T-cell (primary cell): ENCODE measurements at regions not wholly inside any gene's neighbourhood (a gene's known extent, or its start where the extent isn't known, plus 50 kb on each side); places are given as distances from the start of the nearest gene placed in this dataset.
"Not testable (repeated sequence)": the region's sequence is repeated elsewhere in the genome, so short reads cannot be mapped to it uniquely, and the experiment has no call there.

ENCODE experiments used
- ATAC-seq, 4 experiments: fragments of 200-7000 bp in 3 of 4; fragments of 150-1000 bp in 1 of 4; cut with Tn5 transposase; replicated peaks in 1 of 4; 1 replicate in 3 of 4; 2 replicates in 1 of 4; pipeline ENCODE4 v1.10.0; 2021; ENCODE audit warnings: moderate library complexity in 3 of 4, mild to moderate bottlenecking in 2 of 4, moderate number of reproducible peaks in 1 of 4
- CTCF ChIA-PET, 2 donors: fragments of 300-600 bp; sonication (Branson Sonifier 250); formaldehyde crosslinking; loops; one replicate each; lab custom pipeline; 2022; ENCODE audit warnings: antibody characterized with exemption in 2 of 2; lab: Charles Lee
- POLR2A ChIA-PET, 2 donors: fragments of 300-600 bp; sonication (Branson Sonifier 250); formaldehyde crosslinking; loops; one replicate each; lab custom pipeline; 2022; ENCODE audit warnings: antibody characterized with exemption in 2 of 2; lab: Charles Lee
- DNase-seq, 35 experiments: peaks; one replicate each; pipeline versions ENCODE4 v3.0.0 to v3.0.0-alpha.2; 2013 to 2023
- H3K27ac ChIP-seq: one replicate; pipeline ENCODE4 v1.5.1; 2013; ENCODE audit warnings: low read length
- H3K27me3 ChIP-seq, 2 experiments: replicated peaks in 1 of 2; 1 replicate in 1 of 2; 2 replicates in 1 of 2; pipeline versions ENCODE4 v1.6.1 to v1.7.0; 2013; ENCODE audit warnings: low read length in 1 of 2, mixed read lengths in 1 of 2; ENCODE audit not compliant: control insufficient read depth in 2 of 2, insufficient read depth in 2 of 2; ENCODE audit errors: extremely low read depth in 1 of 2
- H3K36me3 ChIP-seq, 2 donors: 1 replicate in 1 of 2; 2 replicates in 1 of 2; pipeline versions ENCODE4 v1.6.1 to v1.7.0; 2013; ENCODE audit warnings: low read length in 1 of 2; ENCODE audit not compliant: control insufficient read depth in 2 of 2, insufficient read depth in 1 of 2; ENCODE audit errors: extremely low read depth in 1 of 2
- H3K4me1 ChIP-seq, 2 experiments: 1 replicate in 1 of 2; 2 replicates in 1 of 2; pipeline versions ENCODE4 v1.6.1 to v1.7.0; 2013; ENCODE audit warnings: low read length in 2 of 2, mixed read lengths in 1 of 2; ENCODE audit not compliant: insufficient read depth in 2 of 2, control insufficient read depth in 1 of 2; ENCODE audit errors: extremely low read depth in 1 of 2
- H3K4me3 ChIP-seq, 2 donors: 1 replicate in 1 of 2; 2 replicates in 1 of 2; pipeline versions ENCODE4 v1.5.1 to v1.7.0; 2013; ENCODE audit warnings: mild to moderate bottlenecking in 2 of 2, low read length in 1 of 2, moderate library complexity in 1 of 2; ENCODE audit not compliant: control insufficient read depth in 1 of 2; ENCODE audit errors: extremely low read depth in 1 of 2
- H3K9me3 ChIP-seq: 2 replicates; pipeline ENCODE4 v1.7.0; 2013
- H3K27ac Mint-ChIP-seq, 2 donors: one replicate each; pipeline ENCODE4 v1.8.0; 2020 to 2021; ENCODE audit warnings: mild to moderate bottlenecking in 2 of 2, mixed read lengths in 2 of 2
- H3K27me3 Mint-ChIP-seq, 2 donors: one replicate each; pipeline ENCODE4 v1.8.0; 2021 to 2022; ENCODE audit warnings: mixed read lengths in 2 of 2
- H3K36me3 Mint-ChIP-seq: one replicate; pipeline ENCODE4 v1.8.0; 2021; ENCODE audit warnings: mixed read lengths
- H3K4me1 Mint-ChIP-seq, 3 donors: one replicate each; pipeline ENCODE4 v1.8.0; 2020 to 2022; ENCODE audit warnings: mixed read lengths in 3 of 3, mild to moderate bottlenecking in 1 of 3
- H3K4me3 Mint-ChIP-seq, 3 donors: one replicate each; pipeline ENCODE4 v1.8.0; 2020 to 2022; ENCODE audit warnings: mild to moderate bottlenecking in 3 of 3, mixed read lengths in 3 of 3, moderate library complexity in 3 of 3
- H3K9me3 Mint-ChIP-seq, 3 donors: one replicate each; pipeline ENCODE4 v1.8.0; 2020 to 2022; ENCODE audit warnings: mixed read lengths in 3 of 3
- WGBS: methylation state at CpG from one replicate; pipeline ENCODE4 v1.1.5; 2013; ENCODE audit warnings: missing lambda C conversion rate; ENCODE audit not compliant: insufficient coverage; 5-methylcytosine and 5-hydroxymethylcytosine counted together

DNA sequence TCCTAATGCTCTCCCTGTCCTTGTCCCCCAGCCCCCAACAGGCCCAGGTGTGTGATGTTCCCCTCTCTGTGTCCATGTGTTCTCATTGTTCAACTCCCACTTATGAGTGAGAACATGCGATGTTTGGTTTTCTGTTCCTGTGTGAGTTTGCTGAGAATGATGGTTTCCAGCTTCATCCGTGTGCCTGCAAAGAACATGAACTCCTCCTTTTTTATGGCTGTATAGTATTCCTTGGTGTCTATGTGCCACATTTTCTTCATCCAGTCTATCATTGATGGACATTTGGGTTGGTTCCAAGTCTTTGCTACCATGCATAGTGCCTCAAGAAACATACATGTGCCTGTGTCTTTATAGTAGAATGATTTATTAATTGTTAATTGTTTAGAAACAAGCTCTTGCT, 249.1 kb downstream of the ASMT start:
- ATAC-seq, H3K36me3 ChIP-seq, H3K4me1 ChIP-seq, DNase-seq, H3K4me1 Mint-ChIP-seq, H3K9me3 ChIP-seq, POLR2A ChIA-PET, H3K9me3 Mint-ChIP-seq, CTCF ChIA-PET, H3K4me3 ChIP-seq, H3K4me3 Mint-ChIP-seq, H3K27ac ChIP-seq, H3K27ac Mint-ChIP-seq, H3K36me3 Mint-ChIP-seq: not testable (repeated sequence)
- no CpG with 5 or more reads among the region's 2 CpGs for WGBS
- peaks cover 16 to 24% of the 10 kb centered on the region in 2 donors for H3K27me3 Mint-ChIP-seq
- peaks cover 0 to 12% of the 10 kb centered on the region in 2 experiments for H3K27me3 ChIP-seq

DNA sequence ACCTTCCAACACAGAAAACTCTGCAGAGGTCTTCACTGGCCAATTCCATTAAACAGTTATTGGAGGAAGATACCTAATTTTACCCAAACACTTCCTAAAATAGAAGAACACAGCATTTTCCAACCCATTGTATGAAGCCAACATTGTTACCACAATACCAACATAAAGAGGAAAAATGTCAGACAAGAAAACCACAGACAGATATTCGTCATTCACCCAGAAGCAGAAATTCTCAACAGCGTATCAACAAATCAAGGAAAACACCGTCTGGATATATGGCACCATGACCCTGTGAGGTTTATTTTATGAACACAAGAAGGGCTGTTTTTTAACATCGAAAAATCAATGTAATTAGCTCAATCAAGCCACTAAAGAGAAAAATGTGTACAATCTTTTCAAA, 255.6 kb downstream of the ASMT start:
- no peaks in the 10 kb centered on the region for H3K36me3 Mint-ChIP-seq
- no peaks in the 10 kb centered on the region for H3K4me1 Mint-ChIP-seq
- WGBS: 40% methylated on average over 2 of the region's 4 CpGs
- ATAC-seq: no peak
- no peaks in the 10 kb centered on the region for H3K36me3 ChIP-seq
- H3K4me3 ChIP-seq: no peak overlapping the region
- H3K9me3 Mint-ChIP-seq: no peaks in the 10 kb centered on the region
- H3K27me3 Mint-ChIP-seq: peaks cover 0 to 3% of the 10 kb centered on the region in 2 donors
- no peak for DNase-seq
- ChIA-PET CTCF (no interaction called here), POLR2A (no interaction called here)
- H3K9me3 ChIP-seq: no peaks in the 10 kb centered on the region
- no peaks in the 10 kb centered on the region for H3K27me3 ChIP-seq
- no peaks in the 10 kb centered on the region for H3K4me1 ChIP-seq
- no peak overlapping the region for H3K27ac ChIP-seq
- H3K4me3 Mint-ChIP-seq: no peak overlapping the region
- no peak overlapping the region for H3K27ac Mint-ChIP-seq

DNA sequence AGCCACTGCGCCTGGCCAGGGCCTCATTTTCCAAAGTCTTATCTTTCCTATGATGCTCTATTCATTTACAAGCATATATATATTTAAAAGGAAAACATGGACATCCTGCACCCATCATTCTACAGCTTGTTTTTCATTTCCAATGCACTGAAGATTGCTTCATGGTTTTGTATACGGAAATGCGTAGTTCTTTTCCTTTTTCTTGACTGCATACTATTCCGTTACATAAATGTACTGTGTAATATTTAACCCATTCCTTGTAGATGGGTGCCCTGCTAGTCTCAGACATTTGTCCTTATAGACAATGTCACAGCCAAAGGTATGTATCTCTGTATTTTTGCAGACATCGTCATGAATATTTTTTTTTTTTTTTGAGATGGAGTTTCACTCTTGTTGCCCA, 257.0 kb downstream of the ASMT start:
- H3K9me3 ChIP-seq: no peaks in the 10 kb centered on the region
- H3K27ac ChIP-seq: no peak overlapping the region
- no peaks in the 10 kb centered on the region for H3K36me3 ChIP-seq
- Mint-ChIP-seq H3K27me3 (peaks cover 0 to 1% of the 10 kb centered on the region in 2 donors), H3K27ac (no peak overlapping the region), H3K4me1 (no peaks in the 10 kb centered on the region), H3K9me3 (peaks cover 0 to 4% (median 3%) of the 10 kb centered on the region in 3 donors), H3K4me3 (no peak overlapping the region), H3K36me3 (no peaks in the 10 kb centered on the region)
- DNase-seq: no peak
- CTCF ChIA-PET: no interaction called here
- no peak for ATAC-seq
- H3K4me3 ChIP-seq: no peak overlapping the region
- POLR2A ChIA-PET: no interaction called here
- H3K4me1 ChIP-seq: no peaks in the 10 kb centered on the region
- WGBS: 100% methylated on average over 1 of the region's 5 CpGs
- H3K27me3 ChIP-seq: peaks cover 0 to 6% of the 10 kb centered on the region in 2 experiments

DNA sequence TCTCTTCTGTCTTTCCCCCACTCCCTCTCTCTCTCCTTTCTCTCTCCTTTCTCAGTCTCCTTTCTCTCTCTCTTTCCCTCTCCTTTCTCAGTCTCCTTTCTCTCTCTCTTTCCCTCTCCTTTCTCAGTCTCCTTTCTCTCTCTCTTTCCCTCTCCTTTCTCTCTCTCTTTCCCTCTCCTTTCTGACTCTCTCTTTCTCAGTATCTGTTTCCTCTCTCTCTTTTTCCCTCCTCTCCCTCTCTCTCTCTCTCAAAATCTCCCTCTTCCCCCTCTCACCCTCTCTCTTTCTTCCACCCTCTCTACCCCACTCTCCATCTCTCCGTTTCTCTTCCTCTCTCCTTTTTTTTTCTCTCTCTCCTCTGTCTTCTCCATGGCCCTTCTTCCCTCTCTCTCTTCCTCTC, 258.8 kb downstream of the ASMT start:
- H3K27ac Mint-ChIP-seq: no peak overlapping the region

DNA sequence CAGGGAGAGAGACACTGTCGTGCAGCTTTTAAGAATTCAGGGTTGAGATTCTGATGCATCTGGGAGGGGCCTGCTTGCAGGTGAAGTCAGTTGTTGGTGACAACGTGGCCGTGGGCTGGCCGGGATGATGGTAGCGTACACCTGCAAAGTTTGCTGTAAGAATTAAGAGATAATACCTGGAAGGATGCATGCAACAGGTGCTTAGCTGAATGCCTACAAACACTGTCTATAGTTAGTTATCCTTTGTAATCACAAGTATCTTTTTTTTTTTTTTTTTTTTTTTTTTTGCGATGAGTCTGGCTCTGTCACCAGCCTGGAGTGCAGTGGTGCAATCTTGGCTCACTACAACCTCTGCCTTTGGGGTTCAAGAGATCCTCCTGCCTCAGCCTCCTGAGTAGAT, 259.6 kb downstream of the ASMT start:
- Mint-ChIP-seq H3K36me3 (no peaks in the 10 kb centered on the region), H3K9me3 (peaks cover 0 to 8% (median 6%) of the 10 kb centered on the region in 3 donors), H3K4me3 (no peak overlapping the region), H3K27me3 (peaks cover 0 to 5% of the 10 kb centered on the region in 2 donors), H3K4me1 (no peaks in the 10 kb centered on the region), H3K27ac (no peak overlapping the region)
- H3K27me3 ChIP-seq: peaks cover 0 to 6% of the 10 kb centered on the region in 2 experiments
- CTCF ChIA-PET: no interaction called here
- no peak overlapping the region for H3K4me3 ChIP-seq
- no peaks in the 10 kb centered on the region for H3K9me3 ChIP-seq
- H3K4me1 ChIP-seq: no peaks in the 10 kb centered on the region
- 64% methylated on average over 5 of the region's 6 CpGs for WGBS
- DNase-seq (no peak), ATAC-seq (no peak)
- H3K36me3 ChIP-seq: no peaks in the 10 kb centered on the region
- no peak overlapping the region for H3K27ac ChIP-seq
- POLR2A ChIA-PET: no interaction called here

More for the DNA sequence above, 258.8 kb downstream of the ASMT start:
- 100% methylated on average over 1 of the region's 1 CpG for WGBS
- no peaks in the 10 kb centered on the region for H3K36me3 ChIP-seq
- no peaks in the 10 kb centered on the region for H3K9me3 ChIP-seq
- H3K9me3 Mint-ChIP-seq: peaks cover 0 to 8% (median 3%) of the 10 kb centered on the region in 3 donors
- CTCF ChIA-PET: no interaction called here
- H3K4me3 Mint-ChIP-seq: no peak overlapping the region
- POLR2A ChIA-PET: no interaction called here
- no peak for DNase-seq
- H3K27me3 Mint-ChIP-seq: peaks cover 0 to 5% of the 10 kb centered on the region in 2 donors
- no peak overlapping the region for H3K4me3 ChIP-seq
- no peak for ATAC-seq
- no peaks in the 10 kb centered on the region for H3K4me1 Mint-ChIP-seq
- H3K27ac ChIP-seq: no peak overlapping the region
- peaks cover 0 to 6% of the 10 kb centered on the region in 2 experiments for H3K27me3 ChIP-seq
- no peaks in the 10 kb centered on the region for H3K4me1 ChIP-seq
- H3K36me3 Mint-ChIP-seq: no peaks in the 10 kb centered on the region

DNA sequence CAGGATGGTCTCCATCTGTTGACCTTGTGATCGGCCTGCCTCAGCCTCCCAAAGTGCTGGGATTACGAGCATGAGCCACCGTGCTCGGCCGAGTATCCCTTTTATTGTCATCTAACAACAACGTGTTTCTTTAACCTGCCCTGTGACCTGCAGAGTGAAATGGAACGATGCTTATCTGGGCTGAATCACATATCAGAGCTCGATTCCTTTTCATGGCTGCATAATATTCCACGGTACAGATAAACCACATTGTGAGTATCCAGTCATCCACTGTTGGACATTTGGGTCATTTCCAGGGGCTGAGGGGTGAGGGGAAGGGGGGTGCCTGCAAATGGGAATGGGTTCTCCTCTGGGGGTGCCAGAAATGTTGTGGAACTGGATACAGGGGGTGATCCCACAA, 260.0 kb downstream of the ASMT start:
- Histone ChIP-seq H3K9me3 (no peaks in the 10 kb centered on the region), H3K27ac (no peak overlapping the region), H3K36me3 (no peaks in the 10 kb centered on the region), H3K27me3 (peaks cover 0 to 6% of the 10 kb centered on the region in 2 experiments), H3K4me1 (no peaks in the 10 kb centered on the region), H3K4me3 (no peak overlapping the region)
- ChIA-PET POLR2A (no interaction called here), CTCF (no interaction called here)
- Mint-ChIP-seq H3K4me3 (no peak overlapping the region), H3K27me3 (peaks cover 0 to 5% of the 10 kb centered on the region in 2 donors), H3K9me3 (peaks cover 0 to 9% (median 8%) of the 10 kb centered on the region in 3 donors), H3K4me1 (no peaks in the 10 kb centered on the region), H3K27ac (no peak overlapping the region), H3K36me3 (no peaks in the 10 kb centered on the region)
- no peak for ATAC-seq
- 89% methylated on average over 8 of the region's 9 CpGs for WGBS
- no peak for DNase-seq

DNA sequence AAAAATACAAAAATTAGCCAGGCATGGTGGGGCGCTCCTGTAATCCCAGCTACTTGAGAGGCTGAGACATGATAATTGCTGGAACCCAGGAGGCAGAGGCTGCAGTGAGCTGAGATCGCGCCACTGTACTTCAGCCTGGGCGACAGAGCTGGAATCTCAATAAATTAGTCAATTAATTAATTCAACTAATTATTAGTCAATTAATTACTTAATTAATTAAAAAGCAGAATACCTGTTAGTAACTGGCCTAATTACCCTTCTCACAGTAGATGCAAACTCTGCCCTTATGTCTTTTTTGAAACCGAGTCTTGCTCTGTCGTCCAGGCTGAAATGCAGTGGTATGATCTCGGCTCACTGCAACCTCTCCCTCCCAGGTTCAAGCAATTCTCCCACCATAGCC, 261.2 kb downstream of the ASMT start:
- peaks cover 0 to 12% (median 8%) of the 10 kb centered on the region in 3 donors for H3K9me3 Mint-ChIP-seq
- no peaks in the 10 kb centered on the region for H3K4me1 ChIP-seq
- H3K36me3 Mint-ChIP-seq: no peaks in the 10 kb centered on the region
- DNase-seq: no peak
- no peak overlapping the region for H3K4me3 ChIP-seq
- H3K4me1 Mint-ChIP-seq: no peaks in the 10 kb centered on the region
- peaks cover 5 to 8% of the 10 kb centered on the region in 2 donors for H3K27me3 Mint-ChIP-seq
- ChIA-PET CTCF (no interaction called here), POLR2A (no interaction called here)
- H3K36me3 ChIP-seq: no peaks in the 10 kb centered on the region
- no peak overlapping the region for H3K27ac ChIP-seq
- no peaks in the 10 kb centered on the region for H3K9me3 ChIP-seq
- no peak overlapping the region for H3K27ac Mint-ChIP-seq
- peaks cover 0 to 6% of the 10 kb centered on the region in 2 experiments for H3K27me3 ChIP-seq
- ATAC-seq: no peak
- H3K4me3 Mint-ChIP-seq: no peak overlapping the region
- 89% methylated on average over 1 of the region's 7 CpGs for WGBS
